ENCODE measurements at regions not wholly inside any gene's neighbourhood (a gene's known extent, or its start where the extent isn't known, plus 50 kb on each side); places are given as distances from the start of the nearest gene placed in this dataset.

GRCh38 chr12:17104801-17105200 is 498.8 kb upstream of the LMO3 start:
- DNase-seq (no peak), ATAC-seq (no peak)
- ChIA-PET CTCF (no interaction called here), POLR2A (no interaction called here)
- H3K36me3 ChIP-seq (ENCODE audit: control insufficient read depth in 2 of 3, insufficient read depth in 3 of 3, low read length in 3 of 3): no peaks in the 10 kb centered on the region
- no peaks in the 10 kb centered on the region for H3K4me1 ChIP-seq (ENCODE audit: control insufficient read depth in 2 of 2, insufficient read depth in 2 of 2, low read length in 2 of 2)
- no peak overlapping the region for H3K27ac ChIP-seq (ENCODE audit: low read depth, low read length)
- Mint-ChIP-seq H3K9me3 (peaks cover 0 to 35% (median 10%) of the 10 kb centered on the region in 11 donors), H3K36me3 (no peaks in the 10 kb centered on the region), H3K27ac (no peak overlapping the region), H3K4me1 (no peaks in the 10 kb centered on the region), H3K27me3 (no peaks in the 10 kb centered on the region), H3K4me3 (no peak overlapping the region)
- no peaks in the 10 kb centered on the region for H3K9me3 ChIP-seq (ENCODE audit: control insufficient read depth in 2 of 3, low read length in 3 of 3)
- H3K27me3 ChIP-seq (ENCODE audit: control insufficient read depth in 2 of 2, insufficient read depth in 2 of 2, low read length in 2 of 2): no peaks in the 10 kb centered on the region
- H3K4me3 ChIP-seq (ENCODE audit: low read length): no peak overlapping the region
- intact Hi-C loops (cut with micrococcal nuclease): no loop called here

- H3K27me3 ChIP-seq (ENCODE audit: control insufficient read depth in 2 of 2, insufficient read depth in 2 of 2, low read length in 2 of 2): no peaks in the 10 kb centered on the region
- Mint-ChIP-seq H3K27me3 (no peaks in the 10 kb centered on the region), H3K36me3 (no peaks in the 10 kb centered on the region), H3K4me1 (no peaks in the 10 kb centered on the region), H3K4me3 (no peak overlapping the region), H3K9me3 (peaks cover 5 to 42% (median 13%) of the 10 kb centered on the region in 11 donors), H3K27ac (no peak overlapping the region)
- DNase-seq (no peak), ATAC-seq (no peak)
- H3K9me3 ChIP-seq (ENCODE audit: control insufficient read depth in 2 of 3, low read length in 3 of 3): peaks cover 0 to 6% (median 0%) of the 10 kb centered on the region in 3 experiments
- POLR2A ChIA-PET: no interaction called here
- no peaks in the 10 kb centered on the region for H3K36me3 ChIP-seq (ENCODE audit: control insufficient read depth in 2 of 3, insufficient read depth in 3 of 3, low read length in 3 of 3)
- H3K4me3 ChIP-seq (ENCODE audit: low read length): no peak overlapping the region
- no peak overlapping the region for H3K27ac ChIP-seq (ENCODE audit: low read depth, low read length)
- H3K4me1 ChIP-seq (ENCODE audit: control insufficient read depth in 2 of 2, insufficient read depth in 2 of 2, low read length in 2 of 2): no peaks in the 10 kb centered on the region
- CTCF ChIA-PET: no interaction called here
- intact Hi-C loops (cut with micrococcal nuclease): no loop called here
These were observed 491.7 kb upstream of the LMO3 start for GRCh38 chr12:17097674-17098073.

GRCh38 chr12:17084831-17085230 is 478.9 kb upstream of the LMO3 start:
- intact Hi-C loops (cut with micrococcal nuclease): no loop called here
- DNase-seq: no peak
- peaks cover 2 to 42% (median 19%) of the 10 kb centered on the region in 11 donors for H3K9me3 Mint-ChIP-seq
- H3K4me1 ChIP-seq (ENCODE audit: control insufficient read depth in 2 of 2, insufficient read depth in 2 of 2, low read length in 2 of 2): no peaks in the 10 kb centered on the region
- H3K27ac ChIP-seq (ENCODE audit: low read depth, low read length): no peak overlapping the region
- CTCF ChIA-PET: no interaction called here
- H3K27me3 Mint-ChIP-seq: no peaks in the 10 kb centered on the region
- no peaks in the 10 kb centered on the region for H3K36me3 ChIP-seq (ENCODE audit: control insufficient read depth in 2 of 3, insufficient read depth in 3 of 3, low read length in 3 of 3)
- H3K9me3 ChIP-seq (ENCODE audit: control insufficient read depth in 2 of 3, low read length in 3 of 3): peaks cover 0 to 12% (median 0%) of the 10 kb centered on the region in 3 experiments
- no peak overlapping the region for H3K4me3 ChIP-seq (ENCODE audit: low read length)
- H3K27ac Mint-ChIP-seq: no peak overlapping the region
- ATAC-seq: no peak
- H3K27me3 ChIP-seq (ENCODE audit: control insufficient read depth in 2 of 2, insufficient read depth in 2 of 2, low read length in 2 of 2): no peaks in the 10 kb centered on the region
- H3K36me3 Mint-ChIP-seq: no peaks in the 10 kb centered on the region
- no peak overlapping the region for H3K4me3 Mint-ChIP-seq
- POLR2A ChIA-PET: no interaction called here
- H3K4me1 Mint-ChIP-seq: no peaks in the 10 kb centered on the region

- Mint-ChIP-seq H3K27ac (no peak overlapping the region), H3K9me3 (peaks cover 0 to 20% (median 11%) of the 10 kb centered on the region in 11 donors), H3K4me1 (no peaks in the 10 kb centered on the region), H3K4me3 (no peak overlapping the region), H3K36me3 (no peaks in the 10 kb centered on the region), H3K27me3 (no peaks in the 10 kb centered on the region)
- no peak for DNase-seq
- CTCF ChIA-PET: no interaction called here
- Histone ChIP-seq H3K4me1 (ENCODE audit: control insufficient read depth in 2 of 2, insufficient read depth in 2 of 2, low read length in 2 of 2) (no peaks in the 10 kb centered on the region), H3K36me3 (ENCODE audit: control insufficient read depth in 2 of 3, insufficient read depth in 3 of 3, low read length in 3 of 3) (no peaks in the 10 kb centered on the region), H3K4me3 (ENCODE audit: low read length) (no peak overlapping the region), H3K27me3 (ENCODE audit: control insufficient read depth in 2 of 2, insufficient read depth in 2 of 2, low read length in 2 of 2) (no peaks in the 10 kb centered on the region), H3K27ac (ENCODE audit: low read depth, low read length) (no peak overlapping the region), H3K9me3 (ENCODE audit: control insufficient read depth in 2 of 3, low read length in 3 of 3) (peaks cover 0 to 5% (median 0%) of the 10 kb centered on the region in 3 experiments)
- intact Hi-C loops (cut with micrococcal nuclease): no loop called here
- POLR2A ChIA-PET: no interaction called here
- no peak for ATAC-seq
These were observed 473.4 kb upstream of the LMO3 start for GRCh38 chr12:17079251-17079909.

- Histone ChIP-seq H3K27ac (ENCODE audit: low read depth, low read length) (no peak overlapping the region), H3K36me3 (ENCODE audit: control insufficient read depth in 2 of 3, insufficient read depth in 3 of 3, low read length in 3 of 3) (no peaks in the 10 kb centered on the region), H3K4me1 (ENCODE audit: control insufficient read depth in 2 of 2, insufficient read depth in 2 of 2, low read length in 2 of 2) (no peaks in the 10 kb centered on the region), H3K9me3 (ENCODE audit: control insufficient read depth in 2 of 3, low read length in 3 of 3) (no peaks in the 10 kb centered on the region), H3K27me3 (ENCODE audit: control insufficient read depth in 2 of 2, insufficient read depth in 2 of 2, low read length in 2 of 2) (no peaks in the 10 kb centered on the region), H3K4me3 (ENCODE audit: low read length) (no peak overlapping the region)
- Mint-ChIP-seq H3K36me3 (no peaks in the 10 kb centered on the region), H3K4me3 (no peak overlapping the region), H3K9me3 (peaks cover 0 to 15% (median 7%) of the 10 kb centered on the region in 11 donors), H3K4me1 (no peaks in the 10 kb centered on the region), H3K27me3 (no peaks in the 10 kb centered on the region), H3K27ac (no peak overlapping the region)
- no peak for DNase-seq
- ChIA-PET POLR2A (no interaction called here), CTCF (no interaction called here)
- ATAC-seq: no peak
- intact Hi-C loops (cut with micrococcal nuclease): no loop called here
These were observed 471.6 kb upstream of the LMO3 start for GRCh38 chr12:17077594-17077993.

GRCh38 chr12:17076811-17077210 is 470.8 kb upstream of the LMO3 start:
- DNase-seq: no peak
- Mint-ChIP-seq H3K27me3 (no peaks in the 10 kb centered on the region), H3K36me3 (no peaks in the 10 kb centered on the region), H3K4me1 (no peaks in the 10 kb centered on the region), H3K4me3 (no peak overlapping the region), H3K9me3 (peaks cover 0 to 14% (median 7%) of the 10 kb centered on the region in 11 donors), H3K27ac (no peak overlapping the region)
- no peaks in the 10 kb centered on the region for H3K27me3 ChIP-seq (ENCODE audit: control insufficient read depth in 2 of 2, insufficient read depth in 2 of 2, low read length in 2 of 2)
- no peak overlapping the region for H3K27ac ChIP-seq (ENCODE audit: low read depth, low read length)
- no peak overlapping the region for H3K4me3 ChIP-seq (ENCODE audit: low read length)
- ChIA-PET CTCF (no interaction called here), POLR2A (no interaction called here)
- intact Hi-C loops (cut with micrococcal nuclease): no loop called here
- no peaks in the 10 kb centered on the region for H3K9me3 ChIP-seq (ENCODE audit: control insufficient read depth in 2 of 3, low read length in 3 of 3)
- no peaks in the 10 kb centered on the region for H3K36me3 ChIP-seq (ENCODE audit: control insufficient read depth in 2 of 3, insufficient read depth in 3 of 3, low read length in 3 of 3)
- ATAC-seq: no peak
- H3K4me1 ChIP-seq (ENCODE audit: control insufficient read depth in 2 of 2, insufficient read depth in 2 of 2, low read length in 2 of 2): no peaks in the 10 kb centered on the region

GRCh38 chr12:17076028-17076744 is 470.2 kb upstream of the LMO3 start:
- CTCF ChIA-PET: no interaction called here

More at GRCh38 chr12:17076028-17076744, 470.2 kb upstream of the LMO3 start:
- POLR2A ChIA-PET: no interaction called here
- Histone ChIP-seq H3K9me3 (ENCODE audit: control insufficient read depth in 2 of 3, low read length in 3 of 3) (no peaks in the 10 kb centered on the region), H3K4me1 (ENCODE audit: control insufficient read depth in 2 of 2, insufficient read depth in 2 of 2, low read length in 2 of 2) (no peaks in the 10 kb centered on the region), H3K27ac (ENCODE audit: low read depth, low read length) (no peak overlapping the region), H3K36me3 (ENCODE audit: control insufficient read depth in 2 of 3, insufficient read depth in 3 of 3, low read length in 3 of 3) (no peaks in the 10 kb centered on the region), H3K4me3 (ENCODE audit: low read length) (no peak overlapping the region), H3K27me3 (ENCODE audit: control insufficient read depth in 2 of 2, insufficient read depth in 2 of 2, low read length in 2 of 2) (no peaks in the 10 kb centered on the region)
- DNase-seq (no peak), ATAC-seq (no peak)
- Mint-ChIP-seq H3K36me3 (no peaks in the 10 kb centered on the region), H3K4me1 (no peaks in the 10 kb centered on the region), H3K9me3 (peaks cover 0 to 15% (median 6%) of the 10 kb centered on the region in 11 donors), H3K27ac (no peak overlapping the region), H3K27me3 (no peaks in the 10 kb centered on the region), H3K4me3 (no peak overlapping the region)
- intact Hi-C loops (cut with micrococcal nuclease): no loop called here
